Endothelial cell of umbilical vein (primary cell): ENCODE measurements at regions not wholly inside any gene's neighbourhood (a gene's known extent, or its start where the extent isn't known, plus 50 kb on each side); places are given as distances from the start of the nearest gene placed in this dataset.

Experiments
- BruUV-seq: library from RNA; stranded (reverse); fragments of 400-500 nt; replicated peaks from 2 replicates; lab custom pipeline; 2021; lab: Mats Ljungman, UMichigan
- CTCF ChIA-PET: fragments of 300-600, 350-600 bp; sonication (Branson Sonifier 250); formaldehyde crosslinking; loops from one replicate; lab custom pipeline; 2021; ENCODE audit warnings: antibody characterized with exemption, inconsistent platforms; lab: Charles Lee
- POLR2A ChIA-PET: fragments of 300-600, 350-600 bp; sonication (Branson Sonifier 250); formaldehyde crosslinking; loops from one replicate; lab custom pipeline; 2021; ENCODE audit warnings: antibody characterized with exemption, inconsistent platforms; lab: Charles Lee
- DNase-seq: peaks from one replicate; pipeline ENCODE4 v3.0.0-alpha.2; 2011; ENCODE audit warnings: low read depth, low spot score
- FAIRE-seq: peaks from 2 replicates; lab custom pipeline; 2011; peaks lifted over from hg19 to GRCh38; lab: Jason Lieb, UNC
- H2AFZ ChIP-seq: 2 replicates; pipeline ENCODE4 v1.6.0; 2012; ENCODE audit warnings: low read depth, low read length, control low read depth, inconsistent platforms
- H3K27ac ChIP-seq: 2 replicates; pipeline ENCODE4 v1.5.1; 2011; ENCODE audit warnings: low read depth, mild to moderate bottlenecking, control low read depth, low read length, moderate library complexity; ENCODE audit not compliant: insufficient read depth
- H3K27me3 ChIP-seq, 2 experiments: 2 replicates each; pipeline versions ENCODE4 v1.6.0 to v1.6.1; 2011; ENCODE audit warnings: low read length in 2 of 2, mixed read lengths in 1 of 2; ENCODE audit not compliant: control insufficient read depth in 2 of 2, insufficient read depth in 2 of 2
- H3K36me3 ChIP-seq, 2 experiments: 2 replicates in 1 of 2; 3 replicates in 1 of 2; pipeline ENCODE4 v1.5.1; 2011; ENCODE audit warnings: low read length in 2 of 2, mild to moderate bottlenecking in 1 of 2, moderate library complexity in 1 of 2; ENCODE audit not compliant: control insufficient read depth in 2 of 2, insufficient read depth in 2 of 2; ENCODE audit errors: extremely low read depth in 1 of 2
- H3K4me1 ChIP-seq: 3 replicates; pipeline ENCODE4 v1.5.1; 2011; ENCODE audit warnings: mild to moderate bottlenecking, low read length; ENCODE audit not compliant: control insufficient read depth, insufficient read depth; ENCODE audit errors: extremely low read depth
- H3K4me2 ChIP-seq: 2 replicates; pipeline ENCODE4 v1.6.1; 2011; ENCODE audit warnings: low read length, control low read depth, mixed read lengths; ENCODE audit not compliant: insufficient read depth
- H3K4me3 ChIP-seq, 3 experiments: fragments of 200-600 bp in 1 of 3; sonication (generic), shearing (Covaris generic) in 1 of 3; replicated peaks in 1 of 3; 2 replicates each; pipeline ENCODE4 v1.5.1; 2011 to 2016; ENCODE audit warnings: control low read depth in 3 of 3, low read length in 3 of 3, mild to moderate bottlenecking in 2 of 3, inconsistent platforms in 1 of 3, low read depth in 1 of 3, moderate library complexity in 1 of 3; ENCODE audit not compliant: insufficient read depth in 1 of 3
- H3K79me2 ChIP-seq: 2 replicates; pipeline ENCODE4 v1.6.0; 2012; ENCODE audit warnings: low read length, inconsistent platforms; ENCODE audit not compliant: control insufficient read depth, insufficient read depth
- H3K9ac ChIP-seq: replicated peaks from 2 replicates; pipeline ENCODE3; 2011; ENCODE audit warnings: low read length, control low read depth; ENCODE audit not compliant: insufficient read depth; ENCODE audit errors: extremely low read depth
- H3K9me1 ChIP-seq: replicated peaks from 3 replicates; pipeline ENCODE4 v1.6.0; 2011; ENCODE audit warnings: mild to moderate bottlenecking, low read length; ENCODE audit not compliant: control insufficient read depth, insufficient read depth; ENCODE audit errors: extremely low read depth
- H3K9me3 ChIP-seq: replicated peaks from 2 replicates; pipeline ENCODE4 v1.5.1; 2012; ENCODE audit warnings: low read length, inconsistent platforms; ENCODE audit not compliant: control insufficient read depth, insufficient read depth
- H4K20me1 ChIP-seq: replicated peaks from 2 replicates; pipeline ENCODE3; 2011; ENCODE audit warnings: mild to moderate bottlenecking, low read length; ENCODE audit not compliant: control insufficient read depth, insufficient read depth; ENCODE audit errors: extremely low read depth
- CTCF ChIP-seq, 2 donors: IDR thresholded peaks; 1 replicate in 1 of 2; 2 replicates in 1 of 2; pipeline ENCODE4 v1.5.1; 2011; ENCODE audit warnings: low read length in 2 of 2, mild to moderate bottlenecking in 2 of 2, moderate library complexity in 2 of 2, control low read depth in 1 of 2, inconsistent platforms in 1 of 2, low read depth in 1 of 2; ENCODE audit not compliant: insufficient read depth in 1 of 2; ENCODE audit errors: extremely low read depth in 1 of 2
- EZH2 ChIP-seq: IDR thresholded peaks from 2 replicates; pipeline ENCODE4 v1.6.1; 2012; ENCODE audit warnings: borderline replicate concordance, low read depth, mild to moderate bottlenecking, moderate library complexity, low read length, inconsistent platforms; ENCODE audit not compliant: severe bottlenecking
- FOS ChIP-seq: IDR thresholded peaks from 2 replicates; pipeline ENCODE4 v1.6.1; 2011; ENCODE audit warnings: mild to moderate bottlenecking, low read length, moderate library complexity, borderline replicate concordance; ENCODE audit not compliant: insufficient read depth
- GATA2 ChIP-seq: IDR thresholded peaks from 2 replicates; pipeline ENCODE4 v1.7.0; 2011; ENCODE audit warnings: low read depth, mild to moderate bottlenecking, moderate library complexity, mixed read lengths, low read length; ENCODE audit not compliant: insufficient read length, insufficient read depth
- JUN ChIP-seq: IDR thresholded peaks from 2 replicates; pipeline ENCODE4 v1.6.1; 2011; ENCODE audit warnings: borderline replicate concordance, low read depth; ENCODE audit not compliant: insufficient read length, insufficient read depth
- MAX ChIP-seq: IDR thresholded peaks from 2 replicates; pipeline ENCODE4 v1.6.1; 2011; ENCODE audit not compliant: insufficient read depth, insufficient read length
- MYC ChIP-seq: IDR thresholded peaks from one replicate; pipeline ENCODE4 v1.6.1; 2011; ENCODE audit warnings: mild to moderate bottlenecking, low read depth, low read length
- POLR2A ChIP-seq: IDR thresholded peaks from 2 replicates; pipeline ENCODE4 v1.6.1; 2012; ENCODE audit warnings: low read depth, mild to moderate bottlenecking, control low read depth, low read length
- POLR2AphosphoS5 ChIP-seq: IDR thresholded peaks from 2 replicates; pipeline ENCODE4 v1.6.1; 2012; ENCODE audit warnings: low read depth, mild to moderate bottlenecking, control low read depth, low read length, moderate library complexity; ENCODE audit not compliant: insufficient read depth
- dilution Hi-C: fragments of 300-500 bp; cut with MboI; formaldehyde crosslinking; loops from one replicate; pipeline ENCODE4 v1.15.0; 2019; ENCODE audit warnings: low sequenced_read_pairs; ENCODE audit not compliant: extremely low pct_ligation_motif_present
- intact Hi-C: fragments of 100-400 bp; cut with micrococcal nuclease; formaldehyde crosslinking; loops from one replicate; pipeline ENCODE4 v1.10.0; 2022

DNA sequence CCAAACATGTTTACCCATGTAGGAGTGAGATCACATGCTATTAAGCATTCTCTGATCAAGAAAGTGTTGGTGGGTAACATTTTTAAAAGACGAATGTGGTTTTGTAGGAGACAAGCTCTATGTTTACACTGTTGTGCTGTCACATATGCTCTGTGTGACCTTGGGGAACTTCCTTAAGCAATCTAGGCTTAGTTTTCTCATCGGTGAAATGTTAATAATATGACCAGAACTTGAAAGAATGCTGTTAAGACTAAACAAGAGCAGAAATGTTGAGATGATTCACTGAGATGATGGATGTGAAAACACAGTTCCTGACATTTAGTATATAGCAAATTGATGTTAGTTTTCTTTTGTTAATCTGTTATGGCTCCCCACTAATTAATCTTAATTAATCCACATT is 860.9 kb upstream of the CNTNAP5 start:
- H3K4me1 ChIP-seq: no peaks in the 10 kb centered on the region
- FAIRE-seq (no peak), DNase-seq (no peak)
- H3K36me3 ChIP-seq: no peaks in the 10 kb centered on the region
- intact Hi-C loops (no loop called here), dilution Hi-C loops (no loop called here)
- H3K79me2 ChIP-seq: no peaks in the 10 kb centered on the region
- TF ChIP-seq MAX (no peak), MYC (no peak), POLR2A (no peak), FOS (no peak), EZH2 (no peak), GATA2 (no peak), CTCF (IDR thresholded peaks at IDR 0.05; ENCODE audit: extremely low read depth in 1 of 2, insufficient read depth in 1 of 2, low read depth in 1 of 2, low read length in 2 of 2) (no peak), JUN (no peak), POLR2AphosphoS5 (no peak)
- no peak overlapping the region for H3K27ac ChIP-seq
- H3K9me1 ChIP-seq: no peaks in the 10 kb centered on the region
- no peak overlapping the region for H2AFZ ChIP-seq
- no peak overlapping the region for H3K4me3 ChIP-seq
- ChIA-PET CTCF (no interaction called here), POLR2A (no interaction called here)
- H3K9ac ChIP-seq: no peak overlapping the region
- H3K4me2 ChIP-seq: no peak overlapping the region
- H3K27me3 ChIP-seq: no peaks in the 10 kb centered on the region
- no peaks in the 10 kb centered on the region for H4K20me1 ChIP-seq
- no TSS peak for BruUV-seq
- peaks cover 3% of the 10 kb centered on the region for H3K9me3 ChIP-seq
